Kasumi-1 (cell line): ENCODE measurements at regions not wholly inside any gene's neighbourhood (a gene's known extent, or its start where the extent isn't known, plus 50 kb on each side); places are given as distances from the start of the nearest gene placed in this dataset.
"Not testable (repeated sequence)": the region's sequence is repeated elsewhere in the genome, so short reads cannot be mapped to it uniquely, and the experiment has no call there.

ENCODE experiments used
- DNase-seq, 2 experiments: peaks; one replicate each; lab custom pipeline; 2025; lab: John Stamatoyannopoulos, UW

- not testable (repeated sequence) for DNase-seq
Observed at GRCh38 chr4:82077471-82077995, 296.3 kb downstream of the HNRNPD start.

- no peak for DNase-seq
Observed at GRCh38 chr4:82076809-82077208, 297.0 kb downstream of the HNRNPD start.

- no peak for DNase-seq
Observed at GRCh38 chr4:82076359-82076758, 297.4 kb downstream of the HNRNPD start.

GRCh38 chr4:82071951-82072350 lies 301.8 kb downstream of the HNRNPD start:
- no peak for DNase-seq

- DNase-seq: no peak
Observed at GRCh38 chr4:82069883-82070638, 303.7 kb downstream of the HNRNPD start.

- no peak for DNase-seq
Observed at GRCh38 chr4:82063017-82063416, 310.8 kb downstream of the HNRNPD start.

- DNase-seq: no peak
Observed at GRCh38 chr4:82057990-82058544, 315.7 kb downstream of the HNRNPD start.

- no peak for DNase-seq
Observed at GRCh38 chr4:82055156-82055555, 318.6 kb downstream of the HNRNPD start.

- no peak for DNase-seq
Observed at GRCh38 chr4:82053396-82053795, 320.4 kb downstream of the HNRNPD start.

- DNase-seq: no peak
Observed at GRCh38 chr4:82050796-82051195, 323.0 kb downstream of the HNRNPD start.

- DNase-seq: no peak
Observed at GRCh38 chr4:82049294-82049693, 324.5 kb downstream of the HNRNPD start.

- DNase-seq: no peak
Observed at GRCh38 chr4:82047731-82048130, 326.1 kb downstream of the HNRNPD start.

- DNase-seq: peak in 1 of 2 experiments; percentile 13
Observed at GRCh38 chr4:82046796-82047195, 327.0 kb downstream of the HNRNPD start.

- no peak for DNase-seq
Observed at GRCh38 chr4:82045267-82045666, 328.5 kb downstream of the HNRNPD start.

GRCh38 chr4:82044141-82044993 lies 329.4 kb downstream of the HNRNPD start:
- peak; percentile 29 to 31 for DNase-seq

- no peak for DNase-seq
Observed at GRCh38 chr4:82043809-82044137, 330.0 kb downstream of the HNRNPD start.

GRCh38 chr4:82043081-82043808 lies 330.5 kb downstream of the HNRNPD start:
- DNase-seq: no peak

- DNase-seq: no peak
Observed at GRCh38 chr4:82042042-82042441, 331.7 kb downstream of the HNRNPD start.

- DNase-seq: peak; percentile 23 to 64
Observed at GRCh38 chr4:82038936-82039335, 334.9 kb downstream of the HNRNPD start.

GRCh38 chr4:82036181-82036580 lies 337.6 kb downstream of the HNRNPD start:
- no peak for DNase-seq

- DNase-seq: no peak
Observed at GRCh38 chr4:82034878-82035277, 338.9 kb downstream of the HNRNPD start.

- DNase-seq: no peak
Observed at GRCh38 chr4:82033862-82034261, 339.9 kb downstream of the HNRNPD start.
